ENCODE measurements at regions not wholly inside any gene's neighbourhood (a gene's known extent, or its start where the extent isn't known, plus 50 kb on each side); places are given as distances from the start of the nearest gene placed in this dataset.

GRCh38 chr12:17215759-17216570 lies 610.0 kb upstream of the LMO3 start:
- TF ChIP-seq CTCF (IDR thresholded peaks at IDR 0.05; ENCODE audit: borderline replicate concordance, insufficient read depth, low read depth, low read length), result no peak
- no peak overlapping the region for H3K4me3 ChIP-seq (ENCODE audit: low read depth, low read length)

GRCh38 chr12:17214929-17215328 lies 609.0 kb upstream of the LMO3 start:
- no peak overlapping the region for H3K4me3 ChIP-seq (ENCODE audit: low read depth, low read length)
- no peak for TF ChIP-seq CTCF (IDR thresholded peaks at IDR 0.05; ENCODE audit: borderline replicate concordance, insufficient read depth, low read depth, low read length)

GRCh38 chr12:17206553-17206952 lies 600.6 kb upstream of the LMO3 start:
- H3K4me3 ChIP-seq (ENCODE audit: low read depth, low read length), result no peak overlapping the region
- no peak for TF ChIP-seq CTCF (IDR thresholded peaks at IDR 0.05; ENCODE audit: borderline replicate concordance, insufficient read depth, low read depth, low read length)

GRCh38 chr12:17204289-17205054 lies 598.5 kb upstream of the LMO3 start:
- no peak for TF ChIP-seq CTCF (IDR thresholded peaks at IDR 0.05; ENCODE audit: borderline replicate concordance, insufficient read depth, low read depth, low read length)
- no peak overlapping the region for H3K4me3 ChIP-seq (ENCODE audit: low read depth, low read length)

- TF ChIP-seq CTCF (IDR thresholded peaks at IDR 0.05; ENCODE audit: borderline replicate concordance, insufficient read depth, low read depth, low read length), result no peak
- H3K4me3 ChIP-seq (ENCODE audit: low read depth, low read length), result no peak overlapping the region
Measured at GRCh38 chr12:17203497-17203896, 597.5 kb upstream of the LMO3 start.

GRCh38 chr12:17197971-17198370 lies 592.0 kb upstream of the LMO3 start:
- TF ChIP-seq CTCF (IDR thresholded peaks at IDR 0.05; ENCODE audit: borderline replicate concordance, insufficient read depth, low read depth, low read length), result no peak
- no peak overlapping the region for H3K4me3 ChIP-seq (ENCODE audit: low read depth, low read length)
